ENCODE measurements at regions not wholly inside any gene's neighbourhood (a gene's known extent, or its start where the extent isn't known, plus 50 kb on each side); places are given as distances from the start of the nearest gene placed in this dataset.

DNA sequence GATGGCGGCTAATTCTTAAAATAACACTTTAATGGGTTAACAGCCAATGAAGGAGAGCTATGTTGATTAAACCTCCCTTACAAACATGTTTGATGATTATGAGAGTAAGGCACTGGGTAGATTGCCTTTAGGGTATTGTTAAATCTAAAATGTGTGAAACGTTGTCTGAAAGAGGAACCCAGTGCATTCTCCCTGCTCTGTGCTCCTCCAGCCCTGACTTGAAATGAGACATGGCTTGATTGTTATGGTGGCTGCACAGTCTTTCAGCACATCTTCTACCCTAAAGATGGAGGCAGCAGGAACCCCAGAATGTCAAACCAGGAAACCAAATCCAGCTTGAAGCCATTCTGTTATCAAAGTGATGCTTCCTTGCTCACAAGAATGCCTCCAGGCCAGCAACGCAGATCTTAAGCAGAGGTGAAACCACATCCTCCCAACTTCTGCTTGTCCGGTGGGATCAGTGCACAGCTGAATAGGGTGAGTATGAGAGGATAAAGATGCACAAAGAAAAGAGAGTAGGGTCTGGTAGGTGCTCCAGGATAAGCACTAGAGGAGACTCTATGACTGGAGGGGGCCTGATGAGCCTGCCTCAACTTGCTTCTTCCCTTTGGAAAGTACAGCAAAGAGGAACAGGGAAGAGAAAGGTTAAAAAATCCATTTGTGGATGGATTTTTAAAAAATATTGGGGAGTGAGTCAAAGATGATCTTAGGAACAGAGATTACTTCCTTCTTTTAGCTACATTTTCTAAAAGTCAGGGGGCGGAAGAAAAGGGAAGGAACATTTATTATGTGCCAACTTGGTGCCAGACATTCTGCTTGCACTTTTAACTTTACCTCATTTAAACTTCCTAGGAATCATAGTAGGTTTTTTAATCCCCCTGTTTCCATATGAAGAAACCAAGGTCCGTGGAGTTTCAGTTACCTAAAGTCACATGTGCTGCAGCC, 523.0 kb downstream of the TXNL1 start:
- no peak overlapping the region for H3K4me3 ChIP-seq (ENCODE audit: low read length)
- TF ChIP-seq, protein P1, sequence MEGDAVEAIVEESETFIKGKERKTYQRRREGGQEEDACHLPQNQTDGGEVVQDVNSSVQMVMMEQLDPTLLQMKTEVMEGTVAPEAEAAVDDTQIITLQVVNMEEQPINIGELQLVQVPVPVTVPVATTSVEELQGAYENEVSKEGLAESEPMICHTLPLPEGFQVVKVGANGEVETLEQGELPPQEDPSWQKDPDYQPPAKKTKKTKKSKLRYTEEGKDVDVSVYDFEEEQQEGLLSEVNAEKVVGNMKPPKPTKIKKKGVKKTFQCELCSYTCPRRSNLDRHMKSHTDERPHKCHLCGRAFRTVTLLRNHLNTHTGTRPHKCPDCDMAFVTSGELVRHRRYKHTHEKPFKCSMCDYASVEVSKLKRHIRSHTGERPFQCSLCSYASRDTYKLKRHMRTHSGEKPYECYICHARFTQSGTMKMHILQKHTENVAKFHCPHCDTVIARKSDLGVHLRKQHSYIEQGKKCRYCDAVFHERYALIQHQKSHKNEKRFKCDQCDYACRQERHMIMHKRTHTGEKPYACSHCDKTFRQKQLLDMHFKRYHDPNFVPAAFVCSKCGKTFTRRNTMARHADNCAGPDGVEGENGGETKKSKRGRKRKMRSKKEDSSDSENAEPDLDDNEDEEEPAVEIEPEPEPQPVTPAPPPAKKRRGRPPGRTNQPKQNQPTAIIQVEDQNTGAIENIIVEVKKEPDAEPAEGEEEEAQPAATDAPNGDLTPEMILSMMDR (IDR thresholded peaks at IDR 0.05; ENCODE audit: insufficient read depth, low read depth, low read length, missing control alignments) = no peak
- no peak for DNase-seq (ENCODE audit: low read depth)

DNA sequence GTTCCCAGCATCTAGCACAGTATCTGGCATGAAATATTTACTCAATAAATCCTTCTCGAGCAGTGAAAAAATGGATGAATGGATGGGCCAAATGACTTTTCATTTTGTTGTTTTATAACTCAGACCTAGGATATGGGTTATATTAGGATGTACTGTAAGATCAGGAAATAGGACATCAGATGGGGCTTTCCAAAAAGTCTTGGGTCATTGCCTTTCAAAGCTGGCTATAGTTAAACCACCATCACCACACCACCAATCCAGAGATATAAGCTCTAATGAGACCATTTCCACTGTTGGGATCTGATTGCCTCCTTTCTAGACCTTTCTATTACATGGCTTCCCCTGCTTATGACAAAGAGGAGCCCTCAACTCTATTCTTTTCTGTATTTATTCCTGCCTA, 525.0 kb upstream of the TCF4 start:
- TF ChIP-seq, protein P1 (IDR thresholded peaks at IDR 0.05; ENCODE audit: insufficient read depth, low read depth, low read length, missing control alignments) = no peak
- H3K4me3 ChIP-seq (ENCODE audit: low read length) = no peak overlapping the region
- no peak for DNase-seq (ENCODE audit: low read depth)

DNA sequence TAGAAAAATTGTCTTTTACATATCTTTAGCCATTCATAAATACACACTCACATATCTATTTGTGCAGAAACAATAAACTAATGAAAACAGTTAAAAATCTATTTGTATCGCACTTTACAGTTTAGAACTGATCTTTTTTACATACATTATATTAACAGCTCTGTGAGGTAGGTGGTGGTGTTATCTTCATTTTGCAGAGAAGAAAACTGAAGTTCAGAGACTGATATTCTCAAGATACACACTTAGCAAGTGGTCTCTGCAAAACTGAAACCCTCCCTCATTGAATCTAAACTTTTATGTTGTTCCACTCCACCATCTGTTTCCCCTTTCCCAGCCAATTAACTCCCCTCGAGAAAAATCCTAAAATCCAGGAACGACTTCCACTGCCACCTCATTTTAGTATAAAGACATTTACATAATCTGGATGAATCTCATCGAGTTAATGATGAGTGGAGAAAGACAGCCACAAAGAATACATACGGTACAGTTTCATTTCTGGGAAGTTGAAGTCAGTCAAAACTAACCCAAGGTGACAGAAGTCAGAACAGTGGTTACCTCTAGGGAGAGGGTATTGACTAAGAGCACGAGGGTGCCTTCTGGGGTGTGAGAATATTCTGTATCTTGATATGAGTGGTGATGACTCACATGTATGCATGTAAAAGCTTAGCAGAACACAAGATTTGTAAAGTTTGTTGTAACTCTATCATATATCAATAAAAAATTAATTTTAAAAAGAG, 524.2 kb upstream of the TCF4 start:
- TF ChIP-seq, protein P1 (IDR thresholded peaks at IDR 0.05; ENCODE audit: insufficient read depth, low read depth, low read length, missing control alignments) = no peak
- no peak overlapping the region for H3K4me3 ChIP-seq (ENCODE audit: low read length)
- DNase-seq (ENCODE audit: low read depth) = peak; percentile 70

DNA sequence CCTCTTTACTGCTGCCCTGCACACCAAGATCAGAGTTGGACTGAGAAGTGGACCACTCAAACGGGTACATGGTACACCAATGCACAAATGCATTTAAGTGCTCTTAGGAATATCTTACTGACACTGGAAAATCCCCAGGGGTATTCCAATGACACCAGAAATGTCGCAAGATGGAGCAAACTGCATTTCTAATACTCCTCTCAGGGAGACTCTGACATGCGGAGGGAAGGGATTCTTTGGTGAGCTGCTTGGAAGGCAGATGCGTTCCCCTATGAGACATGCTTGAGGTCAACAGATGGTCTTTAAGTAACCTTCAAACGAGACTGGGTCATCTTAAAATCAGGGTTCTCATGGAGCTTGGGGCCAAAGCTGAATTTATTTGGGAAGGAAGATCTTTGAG, 521.8 kb upstream of the TCF4 start:
- TF ChIP-seq, protein P1 (IDR thresholded peaks at IDR 0.05; ENCODE audit: insufficient read depth, low read depth, low read length, missing control alignments) = no peak
- H3K4me3 ChIP-seq (ENCODE audit: low read length) = no peak overlapping the region
- DNase-seq (ENCODE audit: low read depth) = no peak

DNA sequence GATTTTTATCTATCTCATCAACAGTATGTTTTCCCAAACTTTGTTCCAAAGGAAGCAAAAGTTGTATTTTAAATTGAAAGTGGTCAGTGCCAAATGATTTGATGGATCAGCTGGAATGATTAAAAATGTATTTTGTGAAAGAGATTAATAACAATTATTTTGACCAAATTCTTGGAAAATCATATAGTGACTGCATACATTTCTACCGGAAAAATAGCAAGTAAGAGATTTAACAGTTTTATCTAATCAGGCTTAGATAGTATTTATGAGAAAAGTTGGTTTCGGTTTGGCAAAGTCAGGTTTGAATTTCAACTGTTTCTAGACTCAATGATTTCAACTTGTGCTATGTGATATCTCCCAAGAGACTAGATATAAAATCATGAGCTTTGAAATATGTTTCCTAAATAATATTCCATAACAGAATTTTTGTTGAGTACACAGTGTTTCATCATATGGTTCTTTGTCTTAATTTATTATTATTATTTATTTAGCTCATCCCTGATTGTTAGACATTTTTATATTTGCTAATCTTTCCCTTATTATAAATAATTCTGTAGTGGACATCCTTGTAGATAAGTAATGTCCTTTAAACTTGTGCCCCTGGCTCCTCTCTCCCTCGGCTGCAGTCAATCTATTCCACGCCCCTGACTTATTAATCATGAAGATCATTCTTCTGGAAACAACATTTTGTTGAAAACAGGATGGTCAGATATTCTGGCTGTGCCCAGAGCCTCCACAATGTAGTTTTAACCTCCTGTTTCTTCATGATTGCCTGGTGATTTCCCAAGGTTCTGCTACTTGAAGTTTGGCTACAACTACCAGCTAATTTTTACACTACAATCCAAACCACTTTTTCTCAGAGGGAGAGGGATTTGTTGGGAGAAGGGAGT, 520.7 kb upstream of the TCF4 start:
- no peak for DNase-seq (ENCODE audit: low read depth)
- no peak overlapping the region for H3K4me3 ChIP-seq (ENCODE audit: low read length)
- TF ChIP-seq, protein P1 (IDR thresholded peaks at IDR 0.05; ENCODE audit: insufficient read depth, low read depth, low read length, missing control alignments) = no peak

DNA sequence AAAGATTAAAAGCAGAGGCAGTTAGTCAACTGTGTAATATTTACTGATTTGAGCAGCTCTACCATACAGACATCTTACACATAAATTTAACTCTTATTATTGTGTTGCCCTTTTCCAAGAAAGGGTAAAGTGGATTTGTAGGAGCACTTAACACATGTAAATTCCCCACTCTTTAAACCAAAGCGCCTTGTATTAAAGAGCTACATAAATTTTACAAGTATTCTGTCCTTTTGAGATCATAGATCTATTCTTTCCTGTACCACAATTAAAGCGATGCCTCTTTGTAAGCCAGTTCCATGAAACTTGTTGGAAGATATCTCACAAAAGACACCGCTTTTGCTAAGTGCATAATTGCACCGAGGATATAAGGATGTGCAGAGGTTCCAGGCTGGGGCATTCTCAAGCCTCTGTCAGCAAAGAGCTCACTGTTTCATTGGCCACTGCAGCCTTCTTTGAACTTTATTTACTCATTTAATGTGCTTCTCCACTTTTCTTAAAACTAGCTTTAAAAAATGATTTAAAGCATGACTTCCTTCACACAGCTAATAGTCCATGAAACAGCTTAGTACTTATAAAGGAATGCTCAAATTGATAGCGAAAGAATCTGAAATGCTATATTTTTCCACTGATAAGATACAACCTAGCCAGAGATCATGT, 520.0 kb upstream of the TCF4 start:
- DNase-seq (ENCODE audit: low read depth) = no peak
- H3K4me3 ChIP-seq (ENCODE audit: low read length) = no peak overlapping the region
- TF ChIP-seq, protein P1 (IDR thresholded peaks at IDR 0.05; ENCODE audit: insufficient read depth, low read depth, low read length, missing control alignments) = no peak
